Fibroblast of pulmonary artery (primary cell): ENCODE measurements at regions not wholly inside any gene's neighbourhood (a gene's known extent, or its start where the extent isn't known, plus 50 kb on each side); places are given as distances from the start of the nearest gene placed in this dataset.

Experiments
- DNase-seq: peaks from one replicate; pipeline ENCODE4 v3.0.0-alpha.2; 2010; ENCODE audit warnings: low read depth
- H3K4me3 ChIP-seq: replicated peaks from 2 replicates; pipeline ENCODE4 v1.5.1; 2011; ENCODE audit warnings: low read depth, mild to moderate bottlenecking, control low read depth, low read length, moderate library complexity
- CTCF ChIP-seq: IDR thresholded peaks from 2 replicates; pipeline ENCODE4 v1.5.1; 2011; ENCODE audit warnings: mild to moderate bottlenecking, control low read depth, low read length, inconsistent platforms; ENCODE audit errors: missing control alignments

GRCh38 chr4:10256203-10256602 is 139.6 kb upstream of the WDR1 start:
- H3K4me3 ChIP-seq = no peak overlapping the region
- TF ChIP-seq CTCF = no peak

GRCh38 chr4:10253765-10254164 is 137.2 kb upstream of the WDR1 start:
- DNase-seq = no peak
- no peak for TF ChIP-seq CTCF
- H3K4me3 ChIP-seq = no peak overlapping the region

More at GRCh38 chr4:10256203-10256602, 139.6 kb upstream of the WDR1 start:
- no peak for DNase-seq

- H3K4me3 ChIP-seq = no peak overlapping the region
- no peak for TF ChIP-seq CTCF
Observed at GRCh38 chr4:10245751-10246150, 129.2 kb upstream of the WDR1 start.

GRCh38 chr4:10243856-10244255 is 127.3 kb upstream of the WDR1 start:
- no peak for TF ChIP-seq CTCF
- no peak overlapping the region for H3K4me3 ChIP-seq
- DNase-seq = no peak

More at GRCh38 chr4:10245751-10246150, 129.2 kb upstream of the WDR1 start:
- DNase-seq = no peak

- DNase-seq = no peak
- H3K4me3 ChIP-seq = no peak overlapping the region
- no peak for TF ChIP-seq CTCF
Observed at GRCh38 chr4:10240691-10241090, 124.1 kb upstream of the WDR1 start.

- no peak overlapping the region for H3K4me3 ChIP-seq
- no peak for TF ChIP-seq CTCF
- DNase-seq = peak; percentile 18
Observed at GRCh38 chr4:10239982-10240654, 123.5 kb upstream of the WDR1 start.

- no peak overlapping the region for H3K4me3 ChIP-seq
- DNase-seq = no peak
- no peak for TF ChIP-seq CTCF
Observed at GRCh38 chr4:10237131-10237530, 120.5 kb upstream of the WDR1 start.
